Thymus (tissue), 11 donors: ENCODE measurements at regions not wholly inside any gene's neighbourhood (a gene's known extent, or its start where the extent isn't known, plus 50 kb on each side); places are given as distances from the start of the nearest gene placed in this dataset.

Source experiments
- DNase-seq, 9 donors: peaks; one replicate each; pipeline ENCODE4 v3.0.0-alpha.2; 2013; ENCODE audit warnings: low spot score in 9 of 9, low read depth in 6 of 9, missing footprints in 1 of 9
- H3K27ac ChIP-seq, 2 donors: one replicate each; pipeline ENCODE4 v1.5.1; 2013; ENCODE audit warnings: control low read depth in 1 of 2, low read depth in 1 of 2, low read length in 1 of 2, mild to moderate bottlenecking in 1 of 2, moderate library complexity in 1 of 2
- H3K27me3 ChIP-seq, 2 donors: one replicate each; pipeline ENCODE4 v1.5.1; 2013; ENCODE audit warnings: low read length in 1 of 2; ENCODE audit not compliant: control insufficient read depth in 2 of 2, insufficient read depth in 1 of 2
- H3K36me3 ChIP-seq, 2 donors: one replicate each; pipeline ENCODE4 v1.5.1; 2013; ENCODE audit warnings: low read length in 1 of 2, mild to moderate bottlenecking in 1 of 2, moderate library complexity in 1 of 2; ENCODE audit not compliant: control insufficient read depth in 2 of 2, insufficient read depth in 2 of 2
- H3K4me1 ChIP-seq, 2 donors: one replicate each; pipeline ENCODE4 v1.5.1; 2013; ENCODE audit warnings: low read length in 2 of 2; ENCODE audit not compliant: control insufficient read depth in 2 of 2, insufficient read depth in 2 of 2
- H3K4me3 ChIP-seq, 2 donors: one replicate each; pipeline ENCODE4 v1.5.1; 2013; ENCODE audit warnings: low read length in 2 of 2, control low read depth in 1 of 2, mild to moderate bottlenecking in 1 of 2
- H3K9me3 ChIP-seq, 2 donors: one replicate each; pipeline ENCODE4 v1.5.1; 2013; ENCODE audit warnings: low read length in 1 of 2, mild to moderate bottlenecking in 1 of 2; ENCODE audit not compliant: control insufficient read depth in 2 of 2, insufficient read depth in 1 of 2
- WGBS: extraction: QIAGEN DNeasy Blood & Tissue Kit; methylation state at CpG from one replicate; pipeline ENCODE4 v1.1.7; 2013; 5-methylcytosine and 5-hydroxymethylcytosine counted together
- donor health status: healthy.

DNA sequence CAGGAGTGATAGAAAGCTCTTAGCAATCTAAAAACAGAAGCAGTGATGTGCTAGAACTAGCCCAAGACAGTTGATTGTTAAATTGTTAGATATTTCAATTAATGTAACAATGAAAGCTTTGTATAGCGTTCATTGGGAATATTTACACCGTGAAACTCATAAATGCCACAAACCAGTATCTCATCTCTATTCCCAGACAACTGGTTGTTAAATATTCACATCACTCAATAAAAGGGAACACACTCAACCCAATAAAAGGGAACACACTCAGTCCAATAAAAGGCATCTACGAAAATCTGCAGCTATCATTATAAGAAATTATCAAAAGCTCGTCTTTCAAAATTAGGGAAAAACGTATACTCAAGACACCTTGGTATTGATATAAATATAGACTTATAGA lies 270.9 kb downstream of the CYLC2 start:
- Histone ChIP-seq H3K27me3 (no peaks in the 10 kb centered on the region), H3K4me3 (no peak overlapping the region), H3K36me3 (no peaks in the 10 kb centered on the region), H3K27ac (no peak overlapping the region), H3K4me1 (no peaks in the 10 kb centered on the region), H3K9me3 (no peaks in the 10 kb centered on the region)
- DNase-seq, result no peak
- WGBS, result 88% methylated on average over 5 of the region's 5 CpGs

DNA sequence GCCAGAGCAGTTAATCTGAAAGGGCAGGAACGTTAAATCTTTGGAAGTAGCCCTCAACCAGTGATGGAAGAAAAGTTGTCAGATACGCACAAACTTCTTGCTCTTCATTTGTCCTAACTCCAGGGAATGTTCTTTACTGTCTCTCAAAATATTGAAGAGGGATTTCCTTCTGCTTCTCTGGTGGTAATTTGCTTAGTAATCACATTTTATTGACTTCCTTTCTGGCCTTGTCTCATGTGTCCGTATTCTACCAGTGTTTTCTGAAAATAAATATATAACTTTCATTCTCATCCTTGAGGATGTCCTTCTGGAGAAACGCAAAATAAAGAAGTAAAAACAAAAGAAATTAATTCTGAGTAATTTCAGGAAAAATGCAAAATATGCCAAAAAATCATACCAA lies 282.1 kb downstream of the CYLC2 start:
- no peaks in the 10 kb centered on the region for H3K27me3 ChIP-seq
- DNase-seq, result no peak
- H3K4me3 ChIP-seq, result no peak overlapping the region
- H3K9me3 ChIP-seq, result no peaks in the 10 kb centered on the region
- no peaks in the 10 kb centered on the region for H3K4me1 ChIP-seq
- no peak overlapping the region for H3K27ac ChIP-seq
- H3K36me3 ChIP-seq, result no peaks in the 10 kb centered on the region
- whole genome bisulfite sequencing, result 73% methylated on average over 4 of the region's 4 CpGs

DNA sequence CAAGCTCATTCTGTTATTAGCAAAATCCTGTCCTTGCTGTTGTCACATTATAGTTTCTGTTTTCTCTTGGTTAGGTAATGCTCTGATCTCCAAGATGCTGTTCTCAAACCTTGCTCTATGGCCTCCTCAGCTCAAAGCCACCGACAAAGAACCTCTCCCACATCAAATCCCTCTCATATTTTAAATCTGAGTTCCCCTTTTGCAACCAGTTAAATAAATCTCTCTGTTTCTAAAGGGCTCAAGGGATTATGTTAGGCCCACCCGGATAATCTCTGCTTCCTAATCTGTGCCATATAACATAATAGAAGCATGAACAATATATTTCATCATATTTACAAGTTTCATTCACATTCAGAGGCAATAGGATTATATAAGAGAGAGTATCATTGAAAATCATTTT lies 286.0 kb downstream of the CYLC2 start:
- Histone ChIP-seq H3K27ac (no peak overlapping the region), H3K27me3 (no peaks in the 10 kb centered on the region), H3K9me3 (no peaks in the 10 kb centered on the region), H3K4me1 (no peaks in the 10 kb centered on the region), H3K36me3 (no peaks in the 10 kb centered on the region), H3K4me3 (no peak overlapping the region)
- 85% methylated on average over 2 of the region's 2 CpGs for WGBS
- DNase-seq, result no peak

DNA sequence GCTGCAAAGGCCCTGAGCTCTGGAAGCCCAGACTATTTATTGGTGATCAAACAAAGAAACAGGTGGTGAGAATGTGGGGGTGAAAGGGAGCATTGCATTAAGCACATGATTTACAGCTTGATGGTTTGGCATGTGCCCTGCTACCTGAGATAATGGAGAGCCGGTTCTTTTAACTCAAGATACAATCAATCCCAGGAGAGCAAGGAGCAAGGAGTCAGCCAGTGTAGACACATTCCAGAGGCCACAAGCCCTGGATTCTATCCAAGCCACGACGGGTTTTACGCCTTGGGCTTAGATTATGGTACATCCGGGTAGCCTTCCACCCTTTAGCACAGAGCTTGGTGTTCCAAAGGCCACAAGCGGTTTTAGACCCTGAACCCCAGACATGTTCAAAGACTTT lies 292.2 kb downstream of the CYLC2 start:
- no peaks in the 10 kb centered on the region for H3K27me3 ChIP-seq
- 89% methylated on average over 6 of the region's 6 CpGs for WGBS
- no peak overlapping the region for H3K4me3 ChIP-seq
- H3K36me3 ChIP-seq, result no peaks in the 10 kb centered on the region
- H3K9me3 ChIP-seq, result no peaks in the 10 kb centered on the region
- H3K27ac ChIP-seq, result no peak overlapping the region
- no peaks in the 10 kb centered on the region for H3K4me1 ChIP-seq
- no peak for DNase-seq

DNA sequence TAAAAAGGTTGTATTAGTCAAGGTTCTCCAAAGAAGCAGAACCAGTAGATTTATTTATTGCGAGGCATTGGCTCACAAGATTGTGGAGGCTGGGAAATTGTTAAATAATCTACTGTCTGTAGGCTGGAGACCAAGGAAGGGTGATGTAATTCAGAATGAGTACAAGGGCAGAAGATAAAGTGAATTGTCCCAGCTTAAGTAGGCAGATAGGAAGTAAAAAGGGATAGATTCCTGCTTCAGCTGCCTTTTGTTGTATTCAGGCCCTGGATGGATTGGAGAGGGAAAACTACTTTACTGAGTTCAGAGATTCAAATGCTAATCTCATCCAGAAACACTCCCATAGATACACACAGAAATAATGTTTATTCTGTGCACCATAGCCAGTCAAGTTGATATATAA lies 301.1 kb downstream of the CYLC2 start:
- H3K27me3 ChIP-seq, result no peaks in the 10 kb centered on the region
- no peak overlapping the region for H3K4me3 ChIP-seq
- H3K9me3 ChIP-seq, result no peaks in the 10 kb centered on the region
- H3K27ac ChIP-seq, result no peak overlapping the region
- no peaks in the 10 kb centered on the region for H3K4me1 ChIP-seq
- no peaks in the 10 kb centered on the region for H3K36me3 ChIP-seq
- no peak for DNase-seq
- 89% methylated on average over 1 of the region's 1 CpG for WGBS

DNA sequence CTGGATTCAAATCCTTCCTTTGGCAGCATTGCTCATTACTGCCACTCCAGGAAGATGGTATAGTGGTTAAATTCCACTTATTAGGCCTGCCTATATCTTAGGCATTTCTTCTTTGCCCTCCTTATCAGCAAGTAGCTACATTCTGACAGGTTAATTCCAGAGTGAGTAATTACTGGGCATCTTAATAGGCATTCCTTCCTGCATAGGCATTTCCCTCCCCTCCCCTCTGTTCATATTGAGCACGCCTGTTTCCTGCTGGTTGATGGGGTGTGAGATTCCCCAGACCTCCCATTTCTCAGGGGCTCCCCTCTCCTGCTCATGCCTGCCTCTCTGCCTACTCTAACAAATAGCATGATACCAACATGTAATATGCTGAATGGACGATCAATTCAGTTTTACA lies 305.9 kb downstream of the CYLC2 start:
- Histone ChIP-seq H3K4me1 (no peaks in the 10 kb centered on the region), H3K4me3 (no peak overlapping the region), H3K9me3 (no peaks in the 10 kb centered on the region), H3K27ac (no peak overlapping the region), H3K27me3 (no peaks in the 10 kb centered on the region), H3K36me3 (no peaks in the 10 kb centered on the region)
- no peak for DNase-seq
- WGBS, result 88% methylated on average over 2 of the region's 2 CpGs

DNA sequence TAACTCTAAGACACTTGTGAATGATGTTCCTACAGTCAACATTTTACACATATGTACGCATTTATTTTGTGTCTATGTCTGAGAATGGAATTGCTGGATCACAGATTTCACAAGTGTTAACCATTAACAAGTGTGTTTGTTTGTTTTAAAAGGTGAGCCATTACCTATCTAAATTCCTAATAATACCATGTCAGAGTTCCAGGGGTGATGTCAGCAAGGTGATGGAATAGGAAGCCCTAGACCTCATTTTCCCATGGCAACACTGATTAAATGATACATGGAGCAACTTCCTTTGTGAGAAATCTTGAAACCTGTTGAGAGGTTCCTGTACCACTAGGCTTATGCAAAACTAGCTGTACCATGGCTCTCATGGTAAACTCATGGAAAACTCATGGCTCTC lies 309.7 kb downstream of the CYLC2 start:
- H3K4me3 ChIP-seq, result no peak overlapping the region
- DNase-seq, result no peak
- H3K27ac ChIP-seq, result no peak overlapping the region
- 85% methylated on average over 1 of the region's 1 CpG for WGBS
- H3K27me3 ChIP-seq, result no peaks in the 10 kb centered on the region
- no peaks in the 10 kb centered on the region for H3K36me3 ChIP-seq
- H3K9me3 ChIP-seq, result no peaks in the 10 kb centered on the region
- no peaks in the 10 kb centered on the region for H3K4me1 ChIP-seq

DNA sequence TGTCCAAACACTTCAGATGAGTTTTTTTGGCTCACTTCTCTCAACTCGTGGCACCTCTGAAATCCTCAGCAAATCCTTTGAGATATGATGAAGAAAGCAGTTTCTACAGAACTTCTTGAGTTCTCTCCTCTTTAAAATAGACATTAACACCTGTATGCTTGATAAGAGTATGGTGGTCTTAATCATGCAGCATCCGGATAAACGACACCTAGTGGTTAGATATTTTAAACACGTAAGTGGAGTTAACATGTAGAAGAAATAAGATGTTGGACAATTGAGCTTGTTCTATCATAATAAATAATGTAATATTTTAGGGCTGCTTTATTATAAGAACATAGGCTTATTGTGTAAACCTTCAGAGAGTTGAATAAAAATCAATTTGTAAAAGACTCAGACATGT lies 324.8 kb downstream of the CYLC2 start:
- Histone ChIP-seq H3K4me3 (no peak overlapping the region), H3K27me3 (no peaks in the 10 kb centered on the region), H3K27ac (no peak overlapping the region), H3K4me1 (no peaks in the 10 kb centered on the region), H3K9me3 (no peaks in the 10 kb centered on the region), H3K36me3 (no peaks in the 10 kb centered on the region)
- 33% methylated on average over 4 of the region's 4 CpGs for WGBS
- no peak for DNase-seq

DNA sequence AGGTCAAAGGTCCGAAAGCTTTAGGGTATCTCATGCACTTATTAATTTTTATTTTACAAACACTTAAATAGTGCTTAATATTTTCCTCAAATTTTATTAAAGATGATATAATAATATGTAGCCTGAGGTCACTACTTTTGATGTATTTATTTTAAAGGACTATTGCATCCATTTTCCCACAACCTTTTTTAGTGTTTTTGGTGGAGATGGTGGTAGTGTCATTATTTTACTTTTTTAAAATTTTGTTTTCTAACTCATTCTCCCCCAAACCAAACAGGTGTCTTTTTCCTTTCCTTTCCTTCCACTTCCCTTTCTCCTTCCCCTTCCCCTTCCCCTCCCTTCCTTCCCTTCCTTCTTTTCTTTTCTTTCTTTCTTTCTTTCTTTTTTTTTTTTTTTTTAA lies 328.6 kb downstream of the CYLC2 start:
- Histone ChIP-seq H3K27ac (no peak overlapping the region), H3K4me1 (no peaks in the 10 kb centered on the region), H3K4me3 (no peak overlapping the region), H3K9me3 (no peaks in the 10 kb centered on the region), H3K27me3 (no peaks in the 10 kb centered on the region), H3K36me3 (no peaks in the 10 kb centered on the region)
- DNase-seq, result no peak
- 49% methylated on average over 1 of the region's 1 CpG for WGBS

DNA sequence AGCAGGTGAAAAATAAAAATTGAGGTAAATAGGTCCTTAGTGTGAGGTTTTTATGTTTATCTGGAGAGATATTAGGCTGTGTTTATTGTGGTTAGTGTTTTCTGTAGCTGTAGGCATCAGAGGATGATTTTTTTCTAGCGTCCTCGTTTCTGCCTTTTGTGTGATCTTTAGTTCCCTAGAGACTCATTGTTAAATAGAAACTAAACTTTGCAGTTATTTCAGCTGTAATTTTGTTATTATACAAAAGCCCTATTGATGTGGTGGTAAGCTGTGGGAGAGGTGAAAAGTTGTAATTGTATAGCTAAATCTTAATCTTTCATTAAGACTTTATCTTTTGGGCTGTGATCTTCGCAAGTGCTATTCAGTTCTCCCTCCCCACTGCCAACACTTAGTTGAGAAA lies 340.3 kb downstream of the CYLC2 start:
- 89% methylated on average over 3 of the region's 3 CpGs for WGBS
- H3K27me3 ChIP-seq, result no peaks in the 10 kb centered on the region
- no peak overlapping the region for H3K27ac ChIP-seq
- DNase-seq, result no peak
- no peaks in the 10 kb centered on the region for H3K4me1 ChIP-seq
- H3K4me3 ChIP-seq, result no peak overlapping the region
- H3K9me3 ChIP-seq, result no peaks in the 10 kb centered on the region
- H3K36me3 ChIP-seq, result no peaks in the 10 kb centered on the region
